ENCODE measurements at regions not wholly inside any gene's neighbourhood (a gene's known extent, or its start where the extent isn't known, plus 50 kb on each side); places are given as distances from the start of the nearest gene placed in this dataset.

DNA sequence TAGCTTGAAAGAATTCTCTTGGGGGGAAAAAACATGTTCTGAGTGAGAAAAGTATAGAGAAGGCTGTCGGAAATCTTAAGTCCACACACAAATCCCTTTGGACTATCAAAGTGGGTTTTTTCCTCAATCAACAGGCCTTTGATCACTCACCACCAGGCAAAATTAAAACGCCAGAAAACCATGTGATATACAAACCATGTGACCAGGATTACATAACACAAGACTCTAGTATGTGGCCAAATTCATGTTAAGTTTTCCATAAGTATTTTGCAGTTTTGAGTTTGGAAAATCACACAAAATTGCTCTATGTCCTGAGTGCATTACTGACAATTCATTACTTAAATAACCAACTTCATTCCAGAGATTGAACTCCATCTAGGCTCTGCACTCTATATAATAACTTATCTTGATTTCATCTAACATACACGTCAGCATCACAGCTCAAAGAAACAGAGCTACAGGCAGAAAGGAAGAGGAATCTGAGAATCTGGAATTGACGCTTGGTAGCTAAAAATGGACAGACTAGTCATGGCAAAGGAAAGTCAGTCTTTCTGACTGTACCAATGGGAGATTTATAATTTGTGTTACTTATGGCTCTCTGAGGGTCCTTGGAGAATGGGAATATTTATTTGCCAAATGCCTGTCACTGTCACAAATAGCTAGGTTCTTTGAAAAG, 383.5 kb downstream of the SFMBT2 start:
- H2AFZ ChIP-seq (ENCODE audit: low read length): no peak overlapping the region
- intact Hi-C loops (cut with micrococcal nuclease; ENCODE audit: unreplicated experiment) (no loop called here), in situ Hi-C loops (cut with HindIII; ENCODE audit: extremely low pct_ligation_motif_present, low pct_unique_long_range_greater_than_20kb) (no loop called here)
- no peaks in the 10 kb centered on the region for H3K27me3 ChIP-seq (ENCODE audit: control insufficient read depth in 1 of 2, insufficient read depth in 2 of 2, low read length in 2 of 2)
- H3K4me3 ChIP-seq (replicated peaks in 1 of 3; ENCODE audit: insufficient read depth in 1 of 3, low read depth in 2 of 3, low read length in 3 of 3): no peak overlapping the region
- H3K36me3 ChIP-seq (replicated peaks in 1 of 2; ENCODE audit: control insufficient read depth in 1 of 2, insufficient read depth in 2 of 2, low read length in 2 of 2): no peaks in the 10 kb centered on the region
- H3K79me2 ChIP-seq (ENCODE audit: insufficient read depth, low read length): no peaks in the 10 kb centered on the region
- H4K20me1 ChIP-seq (ENCODE audit: insufficient read depth, low read length): no peaks in the 10 kb centered on the region
- 14% methylated on average over 4 of the region's 4 CpGs for WGBS (ENCODE audit: low lambda C conversion rate)
- no peak overlapping the region for H3K9ac ChIP-seq (ENCODE audit: insufficient read depth, low read depth, low read length)
- ChIA-PET CTCF (ENCODE audit: low intra/inter-chr PET ratio, low total read pairs) (no interaction called here), POLR2A (no interaction called here)
- no peak overlapping the region for H3K27ac ChIP-seq (ENCODE audit: extremely low read length, insufficient read depth, low read length)
- no peaks in the 10 kb centered on the region for H3K9me3 ChIP-seq (ENCODE audit: low read length)
- ATAC-seq (no peak), FAIRE-seq (no peak), DNase-seq (ENCODE audit: low spot score) (no peak)
- no peaks in the 10 kb centered on the region for H3K4me1 ChIP-seq (ENCODE audit: insufficient read depth, low read length)
- TF ChIP-seq NFRKB (IDR thresholded peaks at IDR 0.05) (no peak), ZNF891 (CRISPR knock-in tag; IDR thresholded peaks at IDR 0.05) (no peak), ZBTB20 (CRISPR knock-in tag; IDR thresholded peaks at IDR 0.05; ENCODE audit: borderline replicate concordance, low read depth) (no peak), ZNF790 (CRISPR knock-in tag; IDR thresholded peaks at IDR 0.05; ENCODE audit: borderline replicate concordance) (no peak)
- H3K4me2 ChIP-seq (ENCODE audit: low read depth, low read length): no peak overlapping the region
- BruUV-seq (replicated peaks): no TSS peak

DNA sequence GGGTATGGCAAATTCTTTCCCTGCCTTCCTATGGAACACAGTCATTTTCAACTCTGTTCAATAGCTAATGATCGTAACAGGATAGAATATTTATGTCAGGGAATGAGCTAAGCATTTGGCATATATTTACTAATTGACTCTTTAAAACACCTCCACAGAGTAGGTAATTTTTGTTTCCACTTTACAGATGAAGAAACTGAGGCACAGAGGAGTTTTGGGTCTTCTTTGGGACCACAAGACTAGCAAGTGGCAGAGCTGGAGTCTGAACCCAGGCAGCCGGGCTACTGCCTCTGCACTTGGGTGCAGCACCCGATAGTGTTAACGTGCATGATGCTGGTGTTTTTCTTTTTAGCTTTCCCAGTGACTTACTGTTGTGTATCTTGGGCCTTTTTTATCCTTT, 384.0 kb downstream of the SFMBT2 start:
- no peaks in the 10 kb centered on the region for H3K9me3 ChIP-seq (ENCODE audit: low read length)
- H4K20me1 ChIP-seq (ENCODE audit: insufficient read depth, low read length): no peaks in the 10 kb centered on the region
- no peak overlapping the region for H2AFZ ChIP-seq (ENCODE audit: low read length)
- 14% methylated on average over 4 of the region's 4 CpGs for WGBS (ENCODE audit: low lambda C conversion rate)
- H3K4me1 ChIP-seq (ENCODE audit: insufficient read depth, low read length): no peaks in the 10 kb centered on the region
- no peak overlapping the region for H3K4me3 ChIP-seq (replicated peaks in 1 of 3; ENCODE audit: insufficient read depth in 1 of 3, low read depth in 2 of 3, low read length in 3 of 3)
- DNase-seq (ENCODE audit: low spot score): no peak
- ChIA-PET POLR2A (no interaction called here), CTCF (ENCODE audit: low intra/inter-chr PET ratio, low total read pairs) (no interaction called here)
- H3K9ac ChIP-seq (ENCODE audit: insufficient read depth, low read depth, low read length): no peak overlapping the region
- in situ Hi-C loops (cut with HindIII; ENCODE audit: extremely low pct_ligation_motif_present, low pct_unique_long_range_greater_than_20kb) (no loop called here), intact Hi-C loops (cut with micrococcal nuclease; ENCODE audit: unreplicated experiment) (no loop called here)
- no peak overlapping the region for H3K27ac ChIP-seq (ENCODE audit: extremely low read length, insufficient read depth, low read length)
- H3K27me3 ChIP-seq (ENCODE audit: control insufficient read depth in 1 of 2, insufficient read depth in 2 of 2, low read length in 2 of 2): no peaks in the 10 kb centered on the region
- H3K79me2 ChIP-seq (ENCODE audit: insufficient read depth, low read length): no peaks in the 10 kb centered on the region
- no peak for ATAC-seq
- H3K4me2 ChIP-seq (ENCODE audit: low read depth, low read length): no peak overlapping the region
- no peaks in the 10 kb centered on the region for H3K36me3 ChIP-seq (replicated peaks in 1 of 2; ENCODE audit: control insufficient read depth in 1 of 2, insufficient read depth in 2 of 2, low read length in 2 of 2)
- no peak for FAIRE-seq
- no TSS peak for BruUV-seq (replicated peaks)
- TF ChIP-seq ZNF329 (CRISPR knock-in tag; IDR thresholded peaks at IDR 0.05; ENCODE audit: low read depth): no peak
- TF ChIP-seq SATB2 (CRISPR knock-in tag; IDR thresholded peaks at IDR 0.05): no peak
- TF ChIP-seq, protein P1, sequence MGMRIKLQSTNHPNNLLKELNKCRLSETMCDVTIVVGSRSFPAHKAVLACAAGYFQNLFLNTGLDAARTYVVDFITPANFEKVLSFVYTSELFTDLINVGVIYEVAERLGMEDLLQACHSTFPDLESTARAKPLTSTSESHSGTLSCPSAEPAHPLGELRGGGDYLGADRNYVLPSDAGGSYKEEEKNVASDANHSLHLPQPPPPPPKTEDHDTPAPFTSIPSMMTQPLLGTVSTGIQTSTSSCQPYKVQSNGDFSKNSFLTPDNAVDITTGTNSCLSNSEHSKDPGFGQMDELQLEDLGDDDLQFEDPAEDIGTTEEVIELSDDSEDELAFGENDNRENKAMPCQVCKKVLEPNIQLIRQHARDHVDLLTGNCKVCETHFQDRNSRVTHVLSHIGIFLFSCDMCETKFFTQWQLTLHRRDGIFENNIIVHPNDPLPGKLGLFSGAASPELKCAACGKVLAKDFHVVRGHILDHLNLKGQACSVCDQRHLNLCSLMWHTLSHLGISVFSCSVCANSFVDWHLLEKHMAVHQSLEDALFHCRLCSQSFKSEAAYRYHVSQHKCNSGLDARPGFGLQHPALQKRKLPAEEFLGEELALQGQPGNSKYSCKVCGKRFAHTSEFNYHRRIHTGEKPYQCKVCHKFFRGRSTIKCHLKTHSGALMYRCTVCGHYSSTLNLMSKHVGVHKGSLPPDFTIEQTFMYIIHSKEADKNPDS (CRISPR knock-in tag; IDR thresholded peaks at IDR 0.05): no peak
- no peak for TF ChIP-seq U2AF2 (IDR thresholded peaks at IDR 0.05; ENCODE audit: low read depth, low read length)
- TF ChIP-seq, protein P2, sequence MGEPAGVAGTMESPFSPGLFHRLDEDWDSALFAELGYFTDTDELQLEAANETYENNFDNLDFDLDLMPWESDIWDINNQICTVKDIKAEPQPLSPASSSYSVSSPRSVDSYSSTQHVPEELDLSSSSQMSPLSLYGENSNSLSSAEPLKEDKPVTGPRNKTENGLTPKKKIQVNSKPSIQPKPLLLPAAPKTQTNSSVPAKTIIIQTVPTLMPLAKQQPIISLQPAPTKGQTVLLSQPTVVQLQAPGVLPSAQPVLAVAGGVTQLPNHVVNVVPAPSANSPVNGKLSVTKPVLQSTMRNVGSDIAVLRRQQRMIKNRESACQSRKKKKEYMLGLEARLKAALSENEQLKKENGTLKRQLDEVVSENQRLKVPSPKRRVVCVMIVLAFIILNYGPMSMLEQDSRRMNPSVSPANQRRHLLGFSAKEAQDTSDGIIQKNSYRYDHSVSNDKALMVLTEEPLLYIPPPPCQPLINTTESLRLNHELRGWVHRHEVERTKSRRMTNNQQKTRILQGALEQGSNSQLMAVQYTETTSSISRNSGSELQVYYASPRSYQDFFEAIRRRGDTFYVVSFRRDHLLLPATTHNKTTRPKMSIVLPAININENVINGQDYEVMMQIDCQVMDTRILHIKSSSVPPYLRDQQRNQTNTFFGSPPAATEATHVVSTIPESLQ (CRISPR knock-in tag; conservative IDR thresholded peaks at IDR 0.05): no peak
- no peak for TF ChIP-seq ZNF207 (IDR thresholded peaks at IDR 0.05; ENCODE audit: borderline replicate concordance)
- TF ChIP-seq RBFOX2 (IDR thresholded peaks at IDR 0.05; ENCODE audit: low read depth, low read length): no peak
- no peak for TF ChIP-seq SIN3A (IDR thresholded peaks at IDR 0.05; ENCODE audit: borderline replicate concordance, low read depth, low read length)
- TF ChIP-seq ZNF577 (CRISPR knock-in tag; IDR thresholded peaks at IDR 0.05; ENCODE audit: borderline replicate concordance, low read depth): no peak
- no peak for TF ChIP-seq FOSL2 (CRISPR knock-in tag; IDR thresholded peaks at IDR 0.05)
- no peak for TF ChIP-seq ZNF672 (CRISPR knock-in tag; IDR thresholded peaks at IDR 0.05)
- no peak for TF ChIP-seq ZNF792 (CRISPR knock-in tag; IDR thresholded peaks at IDR 0.05)
- no peak for TF ChIP-seq ZNF260 (CRISPR knock-in tag; IDR thresholded peaks at IDR 0.05; ENCODE audit: borderline replicate concordance, low read depth)
